Nephron (organoid): ENCODE measurements at regions not wholly inside any gene's neighbourhood (a gene's known extent, or its start where the extent isn't known, plus 50 kb on each side); places are given as distances from the start of the nearest gene placed in this dataset.

ENCODE experiments used
- H3K27ac Mint-ChIP-seq, 3 experiments: 2 replicates each; pipeline ENCODE4 v1.8.0; 2020; ENCODE audit warnings: mixed read lengths in 3 of 3, mild to moderate bottlenecking in 2 of 3, moderate library complexity in 1 of 3
- H3K27me3 Mint-ChIP-seq: 2 replicates; pipeline ENCODE4 v1.8.0; 2021; ENCODE audit warnings: low read depth, mild to moderate bottlenecking, moderate library complexity, mixed read lengths
- H3K36me3 Mint-ChIP-seq: 2 replicates; pipeline ENCODE4 v1.8.0; 2020; ENCODE audit warnings: low read depth, mixed read lengths
- H3K4me1 Mint-ChIP-seq: 2 replicates; pipeline ENCODE4 v1.8.0; 2020; ENCODE audit warnings: mixed read lengths
- H3K4me3 Mint-ChIP-seq, 3 experiments: 2 replicates each; pipeline ENCODE4 v1.8.0; 2020; ENCODE audit warnings: mild to moderate bottlenecking in 3 of 3, mixed read lengths in 3 of 3, moderate library complexity in 2 of 3
- H3K9me3 Mint-ChIP-seq: 2 replicates; pipeline ENCODE4 v1.8.0; 2020; ENCODE audit warnings: mixed read lengths
- TF ChIP-seq, protein P1 (sequence below), 3 experiments: fragments of 200-600 bp; sonication (generic); IDR thresholded peaks; one replicate each; pipeline ENCODE4 v1.5.0; 2021; ENCODE audit warnings: antibody characterized with exemption in 3 of 3; ENCODE audit not compliant: unreplicated experiment in 3 of 3

DNA sequence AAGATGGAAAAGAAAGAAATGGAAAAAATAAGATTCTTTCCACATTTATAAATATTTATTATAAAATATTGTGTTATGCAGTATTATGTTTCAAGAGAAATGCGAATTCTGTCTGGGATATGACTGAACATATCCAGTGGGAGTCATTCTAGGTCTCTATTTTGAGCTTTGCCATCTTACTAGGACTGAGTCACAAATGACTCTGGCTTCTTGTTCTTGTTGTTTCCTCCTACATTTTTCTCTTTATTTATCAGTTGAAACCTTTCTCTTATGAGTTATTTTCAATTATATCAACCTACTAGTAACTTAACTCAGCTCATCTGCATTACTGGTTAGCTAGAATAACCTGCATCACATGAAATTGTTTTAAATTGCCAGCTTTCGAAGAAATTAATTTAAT is 1247.3 kb downstream of the SLITRK1 start:
- peaks cover 2% of the 10 kb centered on the region for H3K9me3 Mint-ChIP-seq
- no peak overlapping the region for H3K27ac Mint-ChIP-seq
- TF ChIP-seq, protein P1, sequence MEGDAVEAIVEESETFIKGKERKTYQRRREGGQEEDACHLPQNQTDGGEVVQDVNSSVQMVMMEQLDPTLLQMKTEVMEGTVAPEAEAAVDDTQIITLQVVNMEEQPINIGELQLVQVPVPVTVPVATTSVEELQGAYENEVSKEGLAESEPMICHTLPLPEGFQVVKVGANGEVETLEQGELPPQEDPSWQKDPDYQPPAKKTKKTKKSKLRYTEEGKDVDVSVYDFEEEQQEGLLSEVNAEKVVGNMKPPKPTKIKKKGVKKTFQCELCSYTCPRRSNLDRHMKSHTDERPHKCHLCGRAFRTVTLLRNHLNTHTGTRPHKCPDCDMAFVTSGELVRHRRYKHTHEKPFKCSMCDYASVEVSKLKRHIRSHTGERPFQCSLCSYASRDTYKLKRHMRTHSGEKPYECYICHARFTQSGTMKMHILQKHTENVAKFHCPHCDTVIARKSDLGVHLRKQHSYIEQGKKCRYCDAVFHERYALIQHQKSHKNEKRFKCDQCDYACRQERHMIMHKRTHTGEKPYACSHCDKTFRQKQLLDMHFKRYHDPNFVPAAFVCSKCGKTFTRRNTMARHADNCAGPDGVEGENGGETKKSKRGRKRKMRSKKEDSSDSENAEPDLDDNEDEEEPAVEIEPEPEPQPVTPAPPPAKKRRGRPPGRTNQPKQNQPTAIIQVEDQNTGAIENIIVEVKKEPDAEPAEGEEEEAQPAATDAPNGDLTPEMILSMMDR (IDR thresholded peaks at IDR 0.05; ENCODE audit: unreplicated experiment in 3 of 3), result no peak

DNA sequence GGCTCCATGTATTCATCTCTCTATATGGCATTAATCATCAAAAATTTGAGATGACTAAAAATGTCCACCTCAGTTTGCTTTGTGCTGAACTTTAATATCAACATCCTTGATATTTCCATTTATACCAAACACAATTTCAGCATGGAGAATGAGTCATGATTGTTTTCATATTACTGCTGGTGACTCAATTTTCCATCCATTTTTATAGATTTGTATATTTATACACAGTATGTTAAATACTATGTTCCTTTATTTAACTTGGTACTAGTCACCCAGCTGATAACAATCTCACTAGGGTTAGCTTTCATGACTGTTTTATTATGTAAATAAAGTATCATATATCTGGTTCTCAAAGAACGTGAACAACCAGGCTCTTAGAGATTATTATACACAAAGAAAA is 1255.1 kb downstream of the SLITRK1 start:
- TF ChIP-seq, protein P1 (IDR thresholded peaks at IDR 0.05; ENCODE audit: unreplicated experiment in 3 of 3), result no peak
- H3K27me3 Mint-ChIP-seq, result no peaks in the 10 kb centered on the region
- H3K27ac Mint-ChIP-seq, result no peak overlapping the region
- H3K4me3 Mint-ChIP-seq, result no peak overlapping the region
- no peaks in the 10 kb centered on the region for H3K4me1 Mint-ChIP-seq
- no peaks in the 10 kb centered on the region for H3K36me3 Mint-ChIP-seq
- no peaks in the 10 kb centered on the region for H3K9me3 Mint-ChIP-seq

More for the DNA sequence above, 1247.3 kb downstream of the SLITRK1 start:
- no peaks in the 10 kb centered on the region for H3K27me3 Mint-ChIP-seq
- H3K4me1 Mint-ChIP-seq, result no peaks in the 10 kb centered on the region
- no peaks in the 10 kb centered on the region for H3K36me3 Mint-ChIP-seq
- no peak overlapping the region for H3K4me3 Mint-ChIP-seq

DNA sequence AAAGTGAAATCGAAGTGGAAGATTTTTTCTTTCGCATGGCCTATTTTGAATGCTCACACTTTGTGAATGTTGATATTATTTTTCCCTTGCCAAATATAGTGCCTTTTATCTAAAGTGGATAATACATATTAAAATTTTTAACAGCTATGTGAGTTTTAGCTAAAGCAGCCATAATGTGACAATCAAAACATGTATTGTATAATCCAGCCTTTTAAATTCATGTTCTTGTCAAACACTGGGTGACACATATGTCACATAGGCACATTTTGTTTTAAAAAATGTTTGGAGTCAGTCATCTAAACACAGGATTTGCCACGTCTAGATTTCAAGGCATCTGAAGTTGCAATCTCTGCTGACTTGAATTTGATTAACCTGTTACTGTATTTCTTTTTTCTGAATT is 1256.6 kb downstream of the SLITRK1 start:
- Mint-ChIP-seq H3K4me1 (no peaks in the 10 kb centered on the region), H3K36me3 (no peaks in the 10 kb centered on the region), H3K27me3 (no peaks in the 10 kb centered on the region), H3K4me3 (no peak overlapping the region), H3K9me3 (no peaks in the 10 kb centered on the region), H3K27ac (no peak overlapping the region)
- TF ChIP-seq, protein P1 (IDR thresholded peaks at IDR 0.05; ENCODE audit: unreplicated experiment in 3 of 3), result no peak

- H3K9me3 Mint-ChIP-seq, result no peaks in the 10 kb centered on the region
- TF ChIP-seq, protein P1 (IDR thresholded peaks at IDR 0.05; ENCODE audit: unreplicated experiment in 3 of 3), result no peak
- no peak overlapping the region for H3K27ac Mint-ChIP-seq
- H3K27me3 Mint-ChIP-seq, result no peaks in the 10 kb centered on the region
- H3K36me3 Mint-ChIP-seq, result no peaks in the 10 kb centered on the region
- no peak overlapping the region for H3K4me3 Mint-ChIP-seq
- no peaks in the 10 kb centered on the region for H3K4me1 Mint-ChIP-seq
Measured at GRCh38 chr13:82615043-82615442, 1267.2 kb downstream of the SLITRK1 start.

GRCh38 chr13:82614086-82614485 is 1268.2 kb downstream of the SLITRK1 start:
- H3K9me3 Mint-ChIP-seq, result no peaks in the 10 kb centered on the region
- H3K27ac Mint-ChIP-seq, result no peak overlapping the region
- TF ChIP-seq, protein P1 (IDR thresholded peaks at IDR 0.05; ENCODE audit: unreplicated experiment in 3 of 3), result no peak
- H3K36me3 Mint-ChIP-seq, result no peaks in the 10 kb centered on the region
- H3K4me3 Mint-ChIP-seq, result no peak overlapping the region
- H3K27me3 Mint-ChIP-seq, result no peaks in the 10 kb centered on the region
- no peaks in the 10 kb centered on the region for H3K4me1 Mint-ChIP-seq

- TF ChIP-seq, protein P1 (IDR thresholded peaks at IDR 0.05; ENCODE audit: unreplicated experiment in 3 of 3), result no peak
- peaks cover 4% of the 10 kb centered on the region for H3K27me3 Mint-ChIP-seq
- no peak overlapping the region for H3K27ac Mint-ChIP-seq
- H3K4me1 Mint-ChIP-seq, result no peaks in the 10 kb centered on the region
- no peak overlapping the region for H3K4me3 Mint-ChIP-seq
- H3K9me3 Mint-ChIP-seq, result peaks cover 19% of the 10 kb centered on the region
- H3K36me3 Mint-ChIP-seq, result peaks cover 10% of the 10 kb centered on the region
Measured at GRCh38 chr13:82606008-82606407, 1276.3 kb downstream of the SLITRK1 start.
